Activated naive CD8-positive, alpha-beta T cell (primary cell): ENCODE measurements at regions not wholly inside any gene's neighbourhood (a gene's known extent, or its start where the extent isn't known, plus 50 kb on each side); places are given as distances from the start of the nearest gene placed in this dataset.
"Not testable (repeated sequence)": the region's sequence is repeated elsewhere in the genome, so short reads cannot be mapped to it uniquely, and the experiment has no call there.

Experiments used
- H3K27ac Mint-ChIP-seq: one replicate; pipeline ENCODE4 v1.8.0; 2021; ENCODE audit warnings: mixed read lengths
- H3K27me3 Mint-ChIP-seq: one replicate; pipeline ENCODE4 v1.8.0; 2021; ENCODE audit warnings: mixed read lengths
- H3K36me3 Mint-ChIP-seq: one replicate; pipeline ENCODE4 v1.8.0; 2021; ENCODE audit warnings: mixed read lengths
- H3K4me1 Mint-ChIP-seq: one replicate; pipeline ENCODE4 v1.8.0; 2021; ENCODE audit warnings: low read depth, mixed read lengths
- H3K4me3 Mint-ChIP-seq: one replicate; pipeline ENCODE4 v1.8.0; 2021; ENCODE audit warnings: mild to moderate bottlenecking, mixed read lengths
- H3K9me3 Mint-ChIP-seq: one replicate; pipeline ENCODE4 v1.8.0; 2021; ENCODE audit warnings: low read depth, mixed read lengths

DNA sequence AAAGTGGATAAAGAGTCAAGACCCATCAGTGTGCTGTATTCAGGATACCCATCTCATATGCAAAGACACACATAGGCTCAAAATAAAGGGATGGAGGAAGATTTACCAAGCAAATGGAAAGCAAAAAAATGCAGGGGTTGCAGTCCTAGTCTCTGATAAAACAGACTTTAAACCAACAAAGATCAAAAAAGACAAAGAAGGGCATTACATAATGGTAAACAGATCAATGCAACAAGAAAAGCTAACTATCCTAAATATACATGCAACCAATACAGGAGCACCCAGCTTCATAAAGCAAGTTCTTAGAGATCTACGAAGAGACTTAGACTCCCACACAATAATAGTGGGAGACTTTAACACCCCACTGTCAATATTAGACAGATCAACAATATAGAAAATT, 66.7 kb upstream of the LIPC start:
- not testable (repeated sequence) for H3K27me3 Mint-ChIP-seq, H3K9me3 Mint-ChIP-seq, H3K27ac Mint-ChIP-seq, H3K36me3 Mint-ChIP-seq, H3K4me3 Mint-ChIP-seq
- peaks cover 30% of the 10 kb centered on the region for H3K4me1 Mint-ChIP-seq

DNA sequence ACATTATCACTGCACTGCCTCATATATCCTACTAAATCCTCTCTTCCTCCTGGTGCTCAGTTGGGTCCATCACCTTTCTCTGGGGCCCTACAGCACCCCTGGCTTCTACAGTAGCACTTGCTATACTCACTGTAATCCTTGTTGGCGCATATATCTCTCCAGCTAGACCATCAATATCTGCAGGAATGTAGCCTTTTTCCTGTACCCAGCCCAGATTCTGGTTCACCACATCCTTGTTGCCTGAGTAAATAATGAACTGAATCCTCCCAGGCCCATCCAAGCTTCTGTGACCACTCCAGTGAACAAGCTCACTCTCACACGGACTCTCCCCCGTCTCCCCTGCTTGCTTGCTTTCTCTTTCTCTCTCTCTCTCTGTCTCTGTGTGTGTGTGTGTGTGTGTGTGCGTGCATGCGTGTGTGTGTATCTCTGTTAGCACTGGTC, 62.5 kb upstream of the LIPC start:
- no peak overlapping the region for H3K27ac Mint-ChIP-seq
- no peaks in the 10 kb centered on the region for H3K27me3 Mint-ChIP-seq
- peak overlapping the region; percentile 20 for H3K4me3 Mint-ChIP-seq
- no peaks in the 10 kb centered on the region for H3K9me3 Mint-ChIP-seq
- peaks cover 9% of the 10 kb centered on the region for H3K4me1 Mint-ChIP-seq
- H3K36me3 Mint-ChIP-seq, result peaks cover 2% of the 10 kb centered on the region

DNA sequence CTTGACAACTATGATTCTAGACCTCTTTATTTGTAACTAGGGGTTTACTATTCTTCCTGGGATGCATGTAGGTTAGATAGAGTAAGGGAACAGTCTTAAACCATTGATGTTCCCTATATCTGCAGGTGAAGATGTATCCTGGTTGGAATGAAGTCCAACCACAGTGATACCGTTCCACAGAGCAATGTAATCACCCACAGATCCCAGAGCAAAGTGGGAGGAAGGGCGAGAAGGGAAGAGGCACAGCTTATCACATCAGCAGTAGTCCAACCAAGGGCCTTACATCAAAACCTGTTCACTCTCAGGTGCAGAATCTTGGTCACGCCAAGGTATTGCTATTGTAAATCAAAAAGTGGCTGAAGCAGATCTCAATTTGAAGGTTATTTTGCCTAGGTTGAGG, 61.8 kb upstream of the LIPC start:
- Mint-ChIP-seq H3K27me3 (no peaks in the 10 kb centered on the region), H3K9me3 (no peaks in the 10 kb centered on the region), H3K27ac (no peak overlapping the region), H3K36me3 (no peaks in the 10 kb centered on the region), H3K4me3 (no peak overlapping the region), H3K4me1 (peaks cover 7% of the 10 kb centered on the region)

DNA sequence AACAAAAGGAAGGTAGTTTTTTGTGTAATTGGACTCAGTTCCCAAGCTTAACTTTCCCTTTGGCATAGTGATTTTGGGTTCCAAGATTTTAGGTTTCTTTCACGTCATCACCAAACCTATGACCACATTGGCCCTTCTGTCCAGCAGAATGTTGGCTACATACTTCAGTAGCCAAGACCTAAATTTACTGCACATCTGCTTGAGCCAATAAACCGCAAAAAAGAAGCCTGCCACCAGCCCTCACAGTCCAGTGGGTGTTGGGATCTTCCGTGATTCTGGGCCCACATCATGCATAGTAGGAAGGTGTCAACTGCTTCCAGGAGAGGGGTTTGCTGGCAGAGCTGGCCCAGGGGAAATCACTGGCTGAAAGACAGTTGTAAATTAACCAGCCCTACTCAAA, 57.6 kb upstream of the LIPC start:
- H3K36me3 Mint-ChIP-seq, result peaks cover 2% of the 10 kb centered on the region
- H3K27ac Mint-ChIP-seq, result no peak overlapping the region
- H3K27me3 Mint-ChIP-seq, result no peaks in the 10 kb centered on the region
- H3K9me3 Mint-ChIP-seq, result no peaks in the 10 kb centered on the region
- no peak overlapping the region for H3K4me3 Mint-ChIP-seq
- H3K4me1 Mint-ChIP-seq, result peaks cover 8% of the 10 kb centered on the region

- no peaks in the 10 kb centered on the region for H3K9me3 Mint-ChIP-seq
- H3K27ac Mint-ChIP-seq, result no peak overlapping the region
- peaks cover 2% of the 10 kb centered on the region for H3K4me1 Mint-ChIP-seq
- peaks cover 2% of the 10 kb centered on the region for H3K36me3 Mint-ChIP-seq
- H3K27me3 Mint-ChIP-seq, result no peaks in the 10 kb centered on the region
- no peak overlapping the region for H3K4me3 Mint-ChIP-seq
Measured at GRCh38 chr15:58377193-58377592, 54.6 kb upstream of the LIPC start.

DNA sequence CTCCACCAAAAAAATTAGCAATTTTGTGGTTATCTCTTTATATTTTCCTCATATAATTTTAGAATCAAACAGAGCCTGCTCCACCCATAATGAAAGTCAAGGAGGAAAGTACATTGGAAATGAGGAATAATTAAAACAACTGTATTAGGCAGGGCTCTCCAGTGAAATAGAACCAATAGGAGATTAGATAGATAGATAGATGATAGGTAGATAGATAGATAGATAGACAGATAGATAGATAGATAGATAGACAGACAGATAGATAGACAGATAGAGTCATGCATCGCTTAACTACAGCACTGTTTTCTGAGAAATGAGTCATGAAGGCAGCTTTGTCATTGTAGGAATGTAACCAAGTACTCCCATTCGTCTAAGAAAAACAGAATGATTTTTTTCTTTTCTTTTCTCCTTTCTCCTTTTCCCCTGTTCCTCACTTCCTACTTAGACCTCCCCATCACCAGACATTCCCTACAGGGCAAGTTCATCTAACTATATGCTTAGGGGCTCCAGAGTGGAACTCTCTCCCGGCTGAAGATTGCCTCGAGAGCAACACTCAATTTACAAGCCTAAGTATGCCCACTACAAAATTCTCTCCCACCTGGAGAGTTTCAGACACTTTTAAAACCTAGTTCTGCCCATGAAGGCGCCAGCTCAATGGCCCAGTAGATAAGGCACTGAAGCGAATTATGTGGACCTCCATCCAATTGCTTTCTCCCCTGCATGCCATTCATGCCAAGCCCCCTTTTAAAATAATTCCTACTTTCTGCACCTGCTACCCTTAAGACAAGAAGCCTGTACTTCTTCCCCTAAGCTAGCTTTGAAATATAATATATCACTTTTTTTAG, 53.3 kb upstream of the LIPC start:
- Mint-ChIP-seq H3K9me3 (no peaks in the 10 kb centered on the region), H3K27ac (no peak overlapping the region), H3K36me3 (peaks cover 2% of the 10 kb centered on the region), H3K4me3 (no peak overlapping the region), H3K27me3 (no peaks in the 10 kb centered on the region), H3K4me1 (peaks cover 2% of the 10 kb centered on the region)

DNA sequence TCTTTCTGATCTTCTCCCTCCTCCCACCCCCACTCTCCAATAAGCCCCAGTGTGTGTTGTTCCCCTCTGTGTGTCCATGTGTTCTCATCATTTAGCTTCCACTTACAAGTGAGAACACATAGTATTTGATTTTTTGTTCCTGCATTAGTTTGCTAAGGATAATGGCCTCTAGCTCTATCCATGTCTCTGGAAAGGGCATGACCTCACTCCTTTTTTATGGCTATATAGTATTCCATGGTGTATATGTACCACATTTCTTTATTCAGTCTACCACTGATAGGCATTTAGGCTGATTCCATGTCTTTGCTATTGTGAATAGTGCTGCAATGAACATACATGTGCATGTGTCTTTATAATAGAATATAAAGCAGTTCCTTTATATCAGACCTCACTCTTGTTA, 52.3 kb upstream of the LIPC start:
- not testable (repeated sequence) for H3K27ac Mint-ChIP-seq

GRCh38 chr15:58380280-58380945, 51.4 kb upstream of the LIPC start:
- Mint-ChIP-seq H3K36me3 (peaks cover 2% of the 10 kb centered on the region), H3K4me3 (no peak overlapping the region), H3K27me3 (no peaks in the 10 kb centered on the region), H3K27ac (no peak overlapping the region), H3K9me3 (no peaks in the 10 kb centered on the region), H3K4me1 (peaks cover 17% of the 10 kb centered on the region)

More for the DNA sequence above, 52.3 kb upstream of the LIPC start:
- not testable (repeated sequence) for H3K27me3 Mint-ChIP-seq, H3K4me3 Mint-ChIP-seq, H3K9me3 Mint-ChIP-seq, H3K36me3 Mint-ChIP-seq
- peaks cover 12% of the 10 kb centered on the region for H3K4me1 Mint-ChIP-seq

DNA sequence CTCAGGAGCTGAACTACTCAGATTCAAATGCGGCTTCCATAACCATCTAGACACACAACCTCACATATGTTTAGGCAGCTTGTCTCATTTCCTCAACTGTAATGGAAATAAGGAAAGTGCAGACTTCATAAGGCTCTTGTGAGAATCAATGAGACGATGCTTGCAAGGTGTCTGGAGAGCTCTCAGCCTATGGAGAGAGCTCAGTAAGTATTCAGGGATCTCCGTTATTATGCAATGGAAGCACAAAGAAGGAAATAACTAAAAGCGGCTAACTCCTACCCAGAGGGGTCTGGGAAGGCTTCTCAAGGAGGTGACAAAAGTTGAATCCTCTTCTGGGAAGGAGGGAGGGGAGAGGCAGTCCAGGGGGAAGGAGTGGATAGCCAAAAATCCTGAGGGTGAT, 50.1 kb upstream of the LIPC start:
- Mint-ChIP-seq H3K27me3 (no peaks in the 10 kb centered on the region), H3K4me1 (peaks cover 17% of the 10 kb centered on the region), H3K36me3 (peaks cover 2% of the 10 kb centered on the region), H3K27ac (no peak overlapping the region), H3K9me3 (no peaks in the 10 kb centered on the region), H3K4me3 (no peak overlapping the region)
